HepG2 (cell line): ENCODE measurements at regions not wholly inside any gene's neighbourhood (a gene's known extent, or its start where the extent isn't known, plus 50 kb on each side); places are given as distances from the start of the nearest gene placed in this dataset.

ENCODE experiments used
- ASH2L ChIP-seq: fragments of 300-600, 200-600 bp; sonication (generic); IDR thresholded peaks from 2 replicates; pipeline ENCODE4 v1.7.0; 2017; ENCODE audit warnings: low read depth, mild to moderate bottlenecking, moderate library complexity, mixed read lengths, low read length; ENCODE audit not compliant: insufficient read length
- DPF2 ChIP-seq: sonication (generic); formaldehyde crosslinking; IDR thresholded peaks from 2 replicates; pipeline ENCODE4 v1.4.0; 2020; ENCODE audit warnings: mild to moderate bottlenecking, low read depth, missing genetic modification reagents, borderline replicate concordance
- HOXA9 ChIP-seq: sonication (generic); formaldehyde crosslinking; IDR thresholded peaks from 2 replicates; pipeline ENCODE4 v1.8.1; 2022; ENCODE audit warnings: missing genetic modification reagents, mild to moderate bottlenecking, moderate library complexity, borderline replicate concordance
- MED13 ChIP-seq: sonication (generic); formaldehyde crosslinking; IDR thresholded peaks from 2 replicates; pipeline ENCODE4 v1.5.0; 2020; ENCODE audit warnings: missing genetic modification reagents
- RFX1 ChIP-seq: fragments of 450-650 bp; IDR thresholded peaks from 2 replicates; pipeline ENCODE4 v1.6.1; 2017
- RFX5 ChIP-seq: IDR thresholded peaks from 2 replicates; pipeline ENCODE4 v1.6.1; 2011; ENCODE audit warnings: low read depth, low read length, improper control_type of control experiment
- SRF ChIP-seq: IDR thresholded peaks from 2 replicates; pipeline ENCODE4 v1.6.1; 2011; ENCODE audit warnings: mild to moderate bottlenecking, low read depth, low read length, moderate library complexity
- TEAD3 ChIP-seq: optimal IDR thresholded peaks from 2 replicates; pipeline ENCODE3; 2016; ENCODE audit warnings: borderline replicate concordance
- THRA ChIP-seq: sonication (generic); formaldehyde crosslinking; IDR thresholded peaks from 2 replicates; pipeline ENCODE4 v1.4.0; 2020; ENCODE audit warnings: missing genetic modification reagents, borderline replicate concordance
- ZNF569 ChIP-seq: sonication (generic); formaldehyde crosslinking; IDR thresholded peaks from 2 replicates; pipeline ENCODE4 v1.5.0; 2020; ENCODE audit warnings: mild to moderate bottlenecking, missing genetic modification reagents, moderate library complexity, borderline replicate concordance
- TF ChIP-seq, protein P1 (sequence below): sonication (generic); formaldehyde crosslinking; IDR thresholded peaks from 2 replicates; pipeline ENCODE4 v1.5.1; 2020; ENCODE audit warnings: mild to moderate bottlenecking, missing genetic modification reagents, moderate library complexity
- TF ChIP-seq, protein P2 (sequence below): sonication (generic); formaldehyde crosslinking; IDR thresholded peaks from 2 replicates; pipeline ENCODE4 v1.4.0; 2020; ENCODE audit warnings: mild to moderate bottlenecking, missing genetic modification reagents, borderline replicate concordance
- TF ChIP-seq, protein P3 (sequence below): sonication (generic); formaldehyde crosslinking; IDR thresholded peaks from 2 replicates; pipeline ENCODE4 v1.4.0; 2020; ENCODE audit warnings: low read depth, missing genetic modification reagents

GRCh38 chr10:25082276-25083204 lies 66.1 kb downstream of the THNSL1 start (continued):
- peak; percentile 17 for TF ChIP-seq ASH2L
- TF ChIP-seq, protein P1, sequence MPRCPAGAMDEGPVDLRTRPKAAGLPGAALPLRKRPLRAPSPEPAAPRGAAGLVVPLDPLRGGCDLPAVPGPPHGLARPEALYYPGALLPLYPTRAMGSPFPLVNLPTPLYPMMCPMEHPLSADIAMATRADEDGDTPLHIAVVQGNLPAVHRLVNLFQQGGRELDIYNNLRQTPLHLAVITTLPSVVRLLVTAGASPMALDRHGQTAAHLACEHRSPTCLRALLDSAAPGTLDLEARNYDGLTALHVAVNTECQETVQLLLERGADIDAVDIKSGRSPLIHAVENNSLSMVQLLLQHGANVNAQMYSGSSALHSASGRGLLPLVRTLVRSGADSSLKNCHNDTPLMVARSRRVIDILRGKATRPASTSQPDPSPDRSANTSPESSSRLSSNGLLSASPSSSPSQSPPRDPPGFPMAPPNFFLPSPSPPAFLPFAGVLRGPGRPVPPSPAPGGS (CRISPR knock-in tag): no peak
- no peak for TF ChIP-seq ZNF569
- peak; percentile 79; the same call in 1 of the 2 replicates for TF ChIP-seq THRA
- TF ChIP-seq, protein P2, sequence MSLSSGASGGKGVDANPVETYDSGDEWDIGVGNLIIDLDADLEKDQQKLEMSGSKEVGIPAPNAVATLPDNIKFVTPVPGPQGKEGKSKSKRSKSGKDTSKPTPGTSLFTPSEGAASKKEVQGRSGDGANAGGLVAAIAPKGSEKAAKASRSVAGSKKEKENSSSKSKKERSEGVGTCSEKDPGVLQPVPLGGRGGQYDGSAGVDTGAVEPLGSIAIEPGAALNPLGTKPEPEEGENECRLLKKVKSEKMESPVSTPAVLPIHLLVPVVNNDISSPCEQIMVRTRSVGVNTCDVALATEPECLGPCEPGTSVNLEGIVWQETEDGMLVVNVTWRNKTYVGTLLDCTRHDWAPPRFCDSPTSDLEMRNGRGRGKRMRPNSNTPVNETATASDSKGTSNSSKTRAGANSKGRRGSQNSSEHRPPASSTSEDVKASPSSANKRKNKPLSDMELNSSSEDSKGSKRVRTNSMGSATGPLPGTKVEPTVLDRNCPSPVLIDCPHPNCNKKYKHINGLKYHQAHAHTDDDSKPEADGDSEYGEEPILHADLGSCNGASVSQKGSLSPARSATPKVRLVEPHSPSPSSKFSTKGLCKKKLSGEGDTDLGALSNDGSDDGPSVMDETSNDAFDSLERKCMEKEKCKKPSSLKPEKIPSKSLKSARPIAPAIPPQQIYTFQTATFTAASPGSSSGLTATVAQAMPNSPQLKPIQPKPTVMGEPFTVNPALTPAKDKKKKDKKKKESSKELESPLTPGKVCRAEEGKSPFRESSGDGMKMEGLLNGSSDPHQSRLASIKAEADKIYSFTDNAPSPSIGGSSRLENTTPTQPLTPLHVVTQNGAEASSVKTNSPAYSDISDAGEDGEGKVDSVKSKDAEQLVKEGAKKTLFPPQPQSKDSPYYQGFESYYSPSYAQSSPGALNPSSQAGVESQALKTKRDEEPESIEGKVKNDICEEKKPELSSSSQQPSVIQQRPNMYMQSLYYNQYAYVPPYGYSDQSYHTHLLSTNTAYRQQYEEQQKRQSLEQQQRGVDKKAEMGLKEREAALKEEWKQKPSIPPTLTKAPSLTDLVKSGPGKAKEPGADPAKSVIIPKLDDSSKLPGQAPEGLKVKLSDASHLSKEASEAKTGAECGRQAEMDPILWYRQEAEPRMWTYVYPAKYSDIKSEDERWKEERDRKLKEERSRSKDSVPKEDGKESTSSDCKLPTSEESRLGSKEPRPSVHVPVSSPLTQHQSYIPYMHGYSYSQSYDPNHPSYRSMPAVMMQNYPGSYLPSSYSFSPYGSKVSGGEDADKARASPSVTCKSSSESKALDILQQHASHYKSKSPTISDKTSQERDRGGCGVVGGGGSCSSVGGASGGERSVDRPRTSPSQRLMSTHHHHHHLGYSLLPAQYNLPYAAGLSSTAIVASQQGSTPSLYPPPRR (CRISPR knock-in tag): no peak
- TF ChIP-seq MED13 (CRISPR knock-in tag): no peak
- no peak; the same call in 1 of the 2 replicates for TF ChIP-seq SRF
- TF ChIP-seq RFX5: no peak
- TF ChIP-seq RFX1: no peak
- TF ChIP-seq DPF2 (CRISPR knock-in tag): no peak
- TF ChIP-seq HOXA9 (CRISPR knock-in tag): no peak
- TF ChIP-seq, protein P3, sequence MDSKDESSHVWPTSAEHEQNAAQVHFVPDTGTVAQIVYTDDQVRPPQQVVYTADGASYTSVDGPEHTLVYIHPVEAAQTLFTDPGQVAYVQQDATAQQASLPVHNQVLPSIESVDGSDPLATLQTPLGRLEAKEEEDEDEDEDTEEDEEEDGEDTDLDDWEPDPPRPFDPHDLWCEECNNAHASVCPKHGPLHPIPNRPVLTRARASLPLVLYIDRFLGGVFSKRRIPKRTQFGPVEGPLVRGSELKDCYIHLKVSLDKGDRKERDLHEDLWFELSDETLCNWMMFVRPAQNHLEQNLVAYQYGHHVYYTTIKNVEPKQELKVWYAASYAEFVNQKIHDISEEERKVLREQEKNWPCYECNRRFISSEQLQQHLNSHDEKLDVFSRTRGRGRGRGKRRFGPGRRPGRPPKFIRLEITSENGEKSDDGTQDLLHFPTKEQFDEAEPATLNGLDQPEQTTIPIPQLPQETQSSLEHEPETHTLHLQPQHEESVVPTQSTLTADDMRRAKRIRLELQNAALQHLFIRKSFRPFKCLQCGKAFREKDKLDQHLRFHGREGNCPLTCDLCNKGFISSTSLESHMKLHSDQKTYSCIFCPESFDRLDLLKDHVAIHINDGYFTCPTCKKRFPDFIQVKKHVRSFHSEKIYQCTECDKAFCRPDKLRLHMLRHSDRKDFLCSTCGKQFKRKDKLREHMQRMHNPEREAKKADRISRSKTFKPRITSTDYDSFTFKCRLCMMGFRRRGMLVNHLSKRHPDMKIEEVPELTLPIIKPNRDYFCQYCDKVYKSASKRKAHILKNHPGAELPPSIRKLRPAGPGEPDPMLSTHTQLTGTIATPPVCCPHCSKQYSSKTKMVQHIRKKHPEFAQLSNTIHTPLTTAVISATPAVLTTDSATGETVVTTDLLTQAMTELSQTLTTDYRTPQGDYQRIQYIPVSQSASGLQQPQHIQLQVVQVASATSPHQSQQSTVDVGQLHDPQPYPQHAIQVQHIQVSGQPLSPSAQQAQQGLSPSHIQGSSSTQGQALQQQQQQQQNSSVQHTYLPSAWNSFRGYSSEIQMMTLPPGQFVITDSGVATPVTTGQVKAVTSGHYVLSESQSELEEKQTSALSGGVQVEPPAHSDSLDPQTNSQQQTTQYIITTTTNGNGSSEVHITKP (CRISPR knock-in tag): 0 out of 2 replicates have a peak, but pooled peaks have one; percentile 29
- TF ChIP-seq TEAD3 (CRISPR knock-in tag): peak; percentile 70
